Activated gamma-delta T cell treated with Interleukin-2 at 50 U/mL for 16 hours (primary cell): ENCODE measurements at regions not wholly inside any gene's neighbourhood (a gene's known extent, or its start where the extent isn't known, plus 50 kb on each side); places are given as distances from the start of the nearest gene placed in this dataset.

Experiments
- DNase-seq: peaks from one replicate; pipeline ENCODE4 v3.0.0-alpha.2; 2020

- no peak for DNase-seq
Measured at GRCh38 chr14:84180336-84180735, 1349.6 kb upstream of the FLRT2 start.

- DNase-seq, result no peak
Measured at GRCh38 chr14:84181072-84181471, 1348.9 kb upstream of the FLRT2 start.

GRCh38 chr14:84195514-84195913 lies 1334.4 kb upstream of the FLRT2 start:
- DNase-seq, result no peak

GRCh38 chr14:84197704-84198103 lies 1332.2 kb upstream of the FLRT2 start:
- DNase-seq, result no peak

- no peak for DNase-seq
Measured at GRCh38 chr14:84202486-84202885, 1327.5 kb upstream of the FLRT2 start.

- DNase-seq, result no peak
Measured at GRCh38 chr14:84203896-84204295, 1326.0 kb upstream of the FLRT2 start.

- no peak for DNase-seq
Measured at GRCh38 chr14:84208451-84208850, 1321.5 kb upstream of the FLRT2 start.

- DNase-seq, result no peak
Measured at GRCh38 chr14:84209031-84209430, 1320.9 kb upstream of the FLRT2 start.

- DNase-seq, result no peak
Measured at GRCh38 chr14:84217066-84217465, 1312.9 kb upstream of the FLRT2 start.

- no peak for DNase-seq
Measured at GRCh38 chr14:84225268-84225667, 1304.7 kb upstream of the FLRT2 start.

GRCh38 chr14:84228702-84229101 lies 1301.2 kb upstream of the FLRT2 start:
- no peak for DNase-seq

GRCh38 chr14:84234281-84234680 lies 1295.7 kb upstream of the FLRT2 start:
- DNase-seq, result no peak

GRCh38 chr14:84236290-84236689 lies 1293.7 kb upstream of the FLRT2 start:
- DNase-seq, result no peak

GRCh38 chr14:84237881-84238280 lies 1292.1 kb upstream of the FLRT2 start:
- DNase-seq, result no peak

GRCh38 chr14:84247693-84248092 lies 1282.3 kb upstream of the FLRT2 start:
- DNase-seq, result no peak

- no peak for DNase-seq
Measured at GRCh38 chr14:84250893-84251292, 1279.1 kb upstream of the FLRT2 start.

- no peak for DNase-seq
Measured at GRCh38 chr14:84251411-84252115, 1278.4 kb upstream of the FLRT2 start.

- DNase-seq, result no peak
Measured at GRCh38 chr14:84252706-84253105, 1277.2 kb upstream of the FLRT2 start.

- DNase-seq, result no peak
Measured at GRCh38 chr14:84253326-84253725, 1276.6 kb upstream of the FLRT2 start.

GRCh38 chr14:84254290-84254689 lies 1275.7 kb upstream of the FLRT2 start:
- DNase-seq, result no peak

- no peak for DNase-seq
Measured at GRCh38 chr14:84262932-84263331, 1267.0 kb upstream of the FLRT2 start.

- DNase-seq, result no peak
Measured at GRCh38 chr14:84272290-84272721, 1257.6 kb upstream of the FLRT2 start.

GRCh38 chr14:84273181-84273580 lies 1256.8 kb upstream of the FLRT2 start:
- DNase-seq, result no peak

- no peak for DNase-seq
Measured at GRCh38 chr14:84282618-84283017, 1247.3 kb upstream of the FLRT2 start.

- no peak for DNase-seq
Measured at GRCh38 chr14:84288781-84289180, 1241.2 kb upstream of the FLRT2 start.
